NCI-H2081 treated with DMSO at 0.1 percent for 48 hours (cell line): ENCODE measurements at regions not wholly inside any gene's neighbourhood (a gene's known extent, or its start where the extent isn't known, plus 50 kb on each side); places are given as distances from the start of the nearest gene placed in this dataset.
A peak's percentile ranks its signal among the peaks of the same experiment; 100 is the strongest.

ENCODE experiments used
- DNase-seq: peaks from one replicate; lab custom pipeline; 2025; lab: John Stamatoyannopoulos, UW

GRCh38 chr18:27826101-27826500, 350.8 kb downstream of the CDH2 start:
- DNase-seq = no peak

DNA sequence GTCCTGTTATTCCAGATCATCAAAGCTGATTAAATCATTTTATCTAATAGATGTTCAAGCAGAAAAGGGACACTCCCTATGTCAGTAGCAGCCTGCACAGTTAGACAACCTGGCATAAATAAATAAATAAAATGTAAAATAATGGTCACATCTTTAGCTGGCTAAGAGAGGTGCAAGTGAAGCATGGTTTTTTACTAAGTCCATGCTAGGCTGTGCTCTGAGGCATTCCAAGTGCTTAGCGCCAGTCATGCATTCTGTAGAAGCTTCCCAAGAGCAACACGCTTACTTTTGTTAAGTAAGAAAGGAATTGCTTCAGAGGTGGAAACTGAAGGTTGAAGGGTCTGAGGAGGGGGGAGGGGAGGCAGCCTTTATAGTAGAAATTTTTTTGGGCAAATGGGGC, 351.2 kb downstream of the CDH2 start:
- no peak for DNase-seq

DNA sequence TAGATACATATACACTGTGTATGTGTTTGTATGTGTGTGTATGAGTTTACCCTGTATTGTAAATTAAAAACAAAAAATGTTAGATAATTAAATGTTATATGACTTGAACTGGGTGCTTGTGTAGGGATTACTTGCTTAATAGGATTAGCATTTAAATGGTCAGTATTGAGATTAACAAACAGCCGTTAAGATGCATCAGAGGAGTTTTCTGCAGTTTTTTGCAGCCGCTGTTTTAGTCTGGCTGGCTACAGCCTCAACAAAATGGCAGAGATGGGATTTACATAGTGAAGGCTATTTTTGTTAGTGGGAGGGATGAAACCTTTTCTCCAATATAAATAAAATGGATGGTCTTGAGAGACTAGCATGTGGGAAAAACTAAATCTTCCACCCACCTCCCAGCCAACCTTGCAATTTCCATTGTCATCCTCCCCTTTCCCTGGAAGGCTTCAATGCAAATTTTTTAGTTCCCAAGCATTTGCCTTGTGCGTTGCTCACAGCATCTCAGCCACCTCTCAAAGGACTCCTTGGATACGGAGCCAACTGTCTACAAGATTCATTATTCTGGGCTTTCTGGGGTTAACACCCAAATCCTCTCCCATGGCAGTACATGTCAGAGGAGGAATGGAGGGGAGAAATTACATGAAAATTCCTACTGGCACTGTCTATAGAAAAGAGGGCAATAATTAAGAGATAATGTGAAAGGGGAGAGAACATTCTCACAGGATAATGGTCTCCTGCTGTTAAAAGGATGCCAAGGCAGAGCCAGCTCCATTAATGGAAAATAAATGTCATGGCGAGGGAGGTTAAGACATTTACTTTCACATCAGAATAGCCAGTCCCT, 351.9 kb downstream of the CDH2 start:
- DNase-seq = no peak

DNA sequence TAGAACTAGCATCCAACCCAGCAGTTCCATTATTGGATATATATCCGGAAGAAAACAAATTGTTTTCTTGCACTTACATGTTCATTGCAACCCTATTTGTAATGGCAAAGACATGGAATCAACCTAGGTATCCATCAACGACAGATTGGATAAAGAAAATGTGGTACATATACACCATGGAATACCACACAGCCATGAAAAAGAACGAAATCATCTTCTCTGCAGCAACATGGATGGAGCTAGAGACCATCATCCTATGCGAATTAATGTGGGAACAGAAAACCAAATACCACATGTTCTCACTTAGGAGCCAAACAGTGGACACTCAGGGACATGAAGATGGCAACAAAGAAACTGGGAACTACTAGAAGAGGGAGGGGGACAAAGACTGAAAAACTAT, 352.7 kb downstream of the CDH2 start:
- no peak for DNase-seq

- DNase-seq = no peak
These were observed 353.9 kb downstream of the CDH2 start for GRCh38 chr18:27823053-27823452.

- DNase-seq = no peak
These were observed 368.2 kb downstream of the CDH2 start for GRCh38 chr18:27808683-27809082.

GRCh38 chr18:27803957-27804356, 373.0 kb downstream of the CDH2 start:
- no peak for DNase-seq

DNA sequence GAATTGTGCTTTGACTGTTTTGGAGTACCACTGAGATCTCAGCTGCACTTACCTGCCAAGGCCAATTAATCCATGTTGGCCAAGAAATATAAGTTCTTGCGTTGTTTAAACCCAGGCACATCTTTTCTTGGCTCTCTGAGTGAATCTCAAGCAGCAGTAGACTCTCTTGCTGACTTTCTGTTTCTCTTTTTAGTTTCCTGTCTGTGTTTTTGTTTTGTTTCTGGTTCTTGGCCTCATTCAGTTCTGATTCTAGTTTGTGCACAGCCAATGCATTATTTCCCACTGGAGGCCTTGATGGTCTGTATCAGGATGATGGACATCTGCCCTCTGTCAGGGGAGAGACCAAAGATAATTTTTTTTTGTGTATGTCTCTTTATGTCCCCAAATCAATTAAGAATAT, 379.4 kb downstream of the CDH2 start:
- no peak for DNase-seq

GRCh38 chr18:27794181-27794926, 382.6 kb downstream of the CDH2 start:
- no peak for DNase-seq

GRCh38 chr18:27793013-27793785, 383.7 kb downstream of the CDH2 start:
- DNase-seq = no peak

GRCh38 chr18:27789406-27789805, 387.5 kb downstream of the CDH2 start:
- DNase-seq = no peak

- no peak for DNase-seq
These were observed 389.4 kb downstream of the CDH2 start for GRCh38 chr18:27787547-27787946.

GRCh38 chr18:27785815-27786471, 391.0 kb downstream of the CDH2 start:
- DNase-seq = peak; percentile 22

- no peak for DNase-seq
These were observed 396.7 kb downstream of the CDH2 start for GRCh38 chr18:27780061-27780745.

DNA sequence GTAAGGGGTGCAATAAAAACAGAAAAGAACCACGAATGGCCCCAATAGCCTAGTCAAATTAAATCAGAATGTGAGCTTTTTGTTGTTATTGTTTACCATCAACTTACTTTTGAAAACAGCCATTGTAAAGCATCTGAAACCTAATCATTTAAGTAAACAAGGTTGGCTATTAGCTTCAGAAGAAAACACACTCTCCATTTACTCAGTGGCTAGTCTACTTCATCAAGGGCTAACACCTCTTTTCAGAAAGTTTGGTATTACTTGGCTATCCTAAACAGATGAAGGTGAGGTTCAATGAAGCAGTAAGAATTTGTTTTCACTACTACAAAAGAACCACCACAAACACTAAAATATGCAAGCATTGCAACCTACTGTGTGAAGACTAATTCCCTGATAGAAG, 398.0 kb downstream of the CDH2 start:
- no peak for DNase-seq

GRCh38 chr18:27778441-27778840, 398.5 kb downstream of the CDH2 start:
- no peak for DNase-seq

DNA sequence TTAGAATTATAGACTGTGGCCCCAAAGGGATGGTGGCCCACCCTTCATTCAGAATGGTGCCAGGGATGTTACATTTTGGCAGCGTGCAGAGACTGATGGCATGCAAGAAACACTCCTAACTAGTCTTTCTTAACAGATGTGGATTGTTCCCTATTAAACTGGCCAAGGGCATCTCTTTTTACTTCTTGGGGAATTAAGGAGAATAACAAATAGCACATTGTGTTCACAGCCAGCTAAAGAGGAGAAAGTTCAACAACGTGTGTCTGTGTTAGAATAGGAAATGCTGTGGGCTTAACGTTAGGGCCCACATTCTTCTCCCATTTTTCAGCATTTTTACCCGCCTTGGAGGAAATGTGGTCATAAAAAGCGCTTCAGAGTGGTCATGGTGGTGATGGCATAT, 404.8 kb downstream of the CDH2 start:
- no peak for DNase-seq

DNA sequence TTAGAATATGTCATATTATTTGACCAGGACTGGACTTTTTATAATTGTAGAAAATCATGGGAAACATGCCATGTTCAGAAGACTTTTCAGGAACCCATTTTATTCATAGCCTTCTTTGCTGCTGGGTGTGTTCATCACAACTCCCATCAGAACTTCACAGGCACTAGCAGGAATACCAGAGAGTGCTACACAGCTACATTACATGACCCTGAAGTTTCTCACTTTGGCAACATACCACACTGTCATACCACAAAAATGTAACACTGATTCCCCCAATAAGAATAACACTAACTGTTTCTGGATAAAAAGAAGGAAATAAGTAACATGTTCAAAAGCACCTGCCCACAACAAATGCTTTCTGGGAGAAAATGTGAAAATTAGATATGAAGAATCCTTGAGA, 405.4 kb downstream of the CDH2 start:
- DNase-seq = no peak

DNA sequence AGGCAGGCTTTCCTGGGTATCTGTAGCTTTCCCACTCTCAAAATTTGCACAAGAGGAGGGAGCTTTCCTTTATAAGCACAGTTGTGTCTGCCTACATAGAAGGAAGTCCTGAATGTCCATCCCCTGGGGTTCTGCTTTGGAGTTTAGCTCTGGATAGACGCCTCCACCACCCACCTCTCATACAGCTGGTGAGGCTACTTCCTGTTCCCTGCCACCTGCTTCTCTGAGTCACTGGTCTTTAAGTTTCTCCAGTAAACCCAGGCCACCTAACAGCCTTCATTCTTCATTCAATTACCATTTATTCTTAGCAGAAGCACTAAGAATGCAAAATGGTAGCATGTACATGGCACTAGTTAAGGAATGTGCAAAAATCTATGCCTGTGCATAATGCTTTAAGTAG, 407.8 kb downstream of the CDH2 start:
- DNase-seq = no peak

- no peak for DNase-seq
These were observed 413.0 kb downstream of the CDH2 start for GRCh38 chr18:27763936-27764335.

GRCh38 chr18:27763341-27763740, 413.6 kb downstream of the CDH2 start:
- no peak for DNase-seq

DNA sequence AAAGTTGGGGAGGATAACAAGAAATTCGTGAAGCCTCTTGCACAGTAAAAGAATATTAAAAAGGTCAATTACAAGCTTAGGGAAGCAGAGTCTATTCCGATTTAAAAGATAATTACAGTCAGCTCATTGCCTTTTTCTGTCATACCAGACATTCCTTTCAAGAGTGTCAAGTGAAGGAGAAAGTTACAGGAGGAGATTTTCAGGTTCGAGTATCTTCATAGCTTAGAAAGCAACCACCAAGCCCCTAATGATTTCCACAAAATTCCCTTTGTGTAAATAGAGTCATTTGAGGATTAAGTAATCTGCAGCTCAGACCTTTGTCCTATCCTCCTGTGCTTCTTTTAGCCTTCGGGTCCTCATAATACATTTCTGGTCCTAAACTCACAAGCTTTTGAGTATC, 414.9 kb downstream of the CDH2 start:
- DNase-seq = no peak
